ENCODE measurements at regions not wholly inside any gene's neighbourhood (a gene's known extent, or its start where the extent isn't known, plus 50 kb on each side); places are given as distances from the start of the nearest gene placed in this dataset.

DNA sequence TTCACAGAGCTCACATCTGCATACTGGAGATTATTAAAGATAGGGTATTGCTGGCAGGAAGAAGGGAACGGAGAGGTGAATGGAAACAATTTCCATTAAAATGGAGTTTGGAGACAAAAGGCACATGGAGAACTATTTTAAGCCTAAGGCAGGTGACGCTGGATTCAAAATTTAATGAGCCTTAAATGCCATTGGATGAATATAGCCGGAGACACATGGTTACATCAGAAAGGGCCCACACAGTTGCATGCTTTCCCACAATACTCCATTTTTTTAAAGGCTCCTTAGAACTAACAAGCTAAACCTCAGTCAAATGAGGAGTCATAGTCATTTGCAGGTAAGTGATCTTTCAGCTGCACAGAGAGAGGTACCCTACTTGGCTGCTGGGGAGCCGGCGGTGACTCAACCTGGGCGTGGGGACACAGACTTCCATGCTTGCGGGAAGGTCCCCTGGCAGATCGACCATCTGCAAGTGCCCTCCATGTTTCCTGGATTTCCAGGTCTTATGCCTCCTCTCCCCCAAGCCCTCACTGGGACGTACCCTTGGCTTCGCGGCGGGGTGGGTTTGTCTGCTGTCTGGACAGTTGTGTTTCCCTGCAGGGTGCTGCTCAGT lies 259.2 kb downstream of the CBLN1 start:
- TF ChIP-seq, protein P1, sequence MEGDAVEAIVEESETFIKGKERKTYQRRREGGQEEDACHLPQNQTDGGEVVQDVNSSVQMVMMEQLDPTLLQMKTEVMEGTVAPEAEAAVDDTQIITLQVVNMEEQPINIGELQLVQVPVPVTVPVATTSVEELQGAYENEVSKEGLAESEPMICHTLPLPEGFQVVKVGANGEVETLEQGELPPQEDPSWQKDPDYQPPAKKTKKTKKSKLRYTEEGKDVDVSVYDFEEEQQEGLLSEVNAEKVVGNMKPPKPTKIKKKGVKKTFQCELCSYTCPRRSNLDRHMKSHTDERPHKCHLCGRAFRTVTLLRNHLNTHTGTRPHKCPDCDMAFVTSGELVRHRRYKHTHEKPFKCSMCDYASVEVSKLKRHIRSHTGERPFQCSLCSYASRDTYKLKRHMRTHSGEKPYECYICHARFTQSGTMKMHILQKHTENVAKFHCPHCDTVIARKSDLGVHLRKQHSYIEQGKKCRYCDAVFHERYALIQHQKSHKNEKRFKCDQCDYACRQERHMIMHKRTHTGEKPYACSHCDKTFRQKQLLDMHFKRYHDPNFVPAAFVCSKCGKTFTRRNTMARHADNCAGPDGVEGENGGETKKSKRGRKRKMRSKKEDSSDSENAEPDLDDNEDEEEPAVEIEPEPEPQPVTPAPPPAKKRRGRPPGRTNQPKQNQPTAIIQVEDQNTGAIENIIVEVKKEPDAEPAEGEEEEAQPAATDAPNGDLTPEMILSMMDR (IDR thresholded peaks at IDR 0.05): no peak
- no peak for TF ChIP-seq POLR2A (IDR thresholded peaks at IDR 0.05)
